ENCODE measurements at regions not wholly inside any gene's neighbourhood (a gene's known extent, or its start where the extent isn't known, plus 50 kb on each side); places are given as distances from the start of the nearest gene placed in this dataset.

DNA sequence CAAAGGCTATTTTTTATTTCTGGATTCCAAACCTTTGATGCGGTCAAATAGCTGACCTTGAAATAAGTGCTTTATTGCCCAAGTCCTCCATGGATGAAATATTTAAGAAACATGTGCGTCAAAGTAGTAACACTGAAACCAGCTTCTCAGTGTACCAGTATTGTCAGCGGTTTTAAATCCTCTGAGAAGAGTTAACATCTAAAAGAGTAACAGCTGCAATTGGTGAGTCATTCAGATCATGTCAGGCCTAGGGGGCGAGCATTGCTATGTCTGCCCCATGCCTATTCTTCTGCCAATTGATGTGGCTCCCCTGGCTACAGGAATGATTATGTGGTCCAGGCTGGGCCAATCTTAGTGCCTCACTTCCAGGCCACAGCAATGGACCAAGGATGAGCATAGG lies 263.3 kb upstream of the SORL1-AS1 start:
- no peaks in the 10 kb centered on the region for H3K79me2 ChIP-seq (replicated peaks; ENCODE audit: insufficient read depth, low read length)
- no peak overlapping the region for H2AFZ ChIP-seq (ENCODE audit: low read depth, low read length)
- H3K4me2 ChIP-seq (ENCODE audit: low read length) = no peak overlapping the region
- no peak overlapping the region for H3K4me3 ChIP-seq (ENCODE audit: low read length)
- no peaks in the 10 kb centered on the region for H4K20me1 ChIP-seq (ENCODE audit: insufficient read depth)
- H3K9me2 ChIP-seq (ENCODE audit: insufficient read depth, low read length) = no peaks in the 10 kb centered on the region
- no peak for TF ChIP-seq MXI1 (conservative IDR thresholded peaks at IDR 0.05; ENCODE audit: poor library complexity, severe bottlenecking)
- TF ChIP-seq POLR2AphosphoS5 (IDR thresholded peaks at IDR 0.05) = no peak
- TF ChIP-seq SMC3 (conservative IDR thresholded peaks at IDR 0.05; ENCODE audit: poor library complexity) = no peak
- TF ChIP-seq EZH2 (IDR thresholded peaks at IDR 0.05; ENCODE audit: borderline replicate concordance, insufficient read depth, low read length, poor library complexity, severe bottlenecking) = no peak
- TF ChIP-seq, protein P1, sequence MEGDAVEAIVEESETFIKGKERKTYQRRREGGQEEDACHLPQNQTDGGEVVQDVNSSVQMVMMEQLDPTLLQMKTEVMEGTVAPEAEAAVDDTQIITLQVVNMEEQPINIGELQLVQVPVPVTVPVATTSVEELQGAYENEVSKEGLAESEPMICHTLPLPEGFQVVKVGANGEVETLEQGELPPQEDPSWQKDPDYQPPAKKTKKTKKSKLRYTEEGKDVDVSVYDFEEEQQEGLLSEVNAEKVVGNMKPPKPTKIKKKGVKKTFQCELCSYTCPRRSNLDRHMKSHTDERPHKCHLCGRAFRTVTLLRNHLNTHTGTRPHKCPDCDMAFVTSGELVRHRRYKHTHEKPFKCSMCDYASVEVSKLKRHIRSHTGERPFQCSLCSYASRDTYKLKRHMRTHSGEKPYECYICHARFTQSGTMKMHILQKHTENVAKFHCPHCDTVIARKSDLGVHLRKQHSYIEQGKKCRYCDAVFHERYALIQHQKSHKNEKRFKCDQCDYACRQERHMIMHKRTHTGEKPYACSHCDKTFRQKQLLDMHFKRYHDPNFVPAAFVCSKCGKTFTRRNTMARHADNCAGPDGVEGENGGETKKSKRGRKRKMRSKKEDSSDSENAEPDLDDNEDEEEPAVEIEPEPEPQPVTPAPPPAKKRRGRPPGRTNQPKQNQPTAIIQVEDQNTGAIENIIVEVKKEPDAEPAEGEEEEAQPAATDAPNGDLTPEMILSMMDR (IDR thresholded peaks at IDR 0.05; ENCODE audit: poor library complexity, severe bottlenecking) = no peak
- TF ChIP-seq RAD21 (conservative IDR thresholded peaks at IDR 0.05) = no peak
- TF ChIP-seq REST (IDR thresholded peaks at IDR 0.05; ENCODE audit: borderline replicate concordance) = no peak
- TF ChIP-seq EP300 (conservative IDR thresholded peaks at IDR 0.05; ENCODE audit: poor library complexity, severe bottlenecking) = no peak
- no peak for TF ChIP-seq TAF1 (IDR thresholded peaks at IDR 0.05; ENCODE audit: low read depth)
- H3K36me3 ChIP-seq (ENCODE audit: insufficient read depth, low read length) = no peaks in the 10 kb centered on the region
- H3K27me3 ChIP-seq (ENCODE audit: insufficient read depth, low read depth, low read length) = no peaks in the 10 kb centered on the region
- no peaks in the 10 kb centered on the region for H3K9me3 ChIP-seq (ENCODE audit: low read length)
- peaks cover 2% of the 10 kb centered on the region for H3F3A ChIP-seq (ENCODE audit: insufficient read depth, low read length, poor library complexity, severe bottlenecking)
- H3K27ac ChIP-seq (ENCODE audit: low read length) = no peak overlapping the region
- H3K9ac ChIP-seq (ENCODE audit: low read length) = no peak overlapping the region

DNA sequence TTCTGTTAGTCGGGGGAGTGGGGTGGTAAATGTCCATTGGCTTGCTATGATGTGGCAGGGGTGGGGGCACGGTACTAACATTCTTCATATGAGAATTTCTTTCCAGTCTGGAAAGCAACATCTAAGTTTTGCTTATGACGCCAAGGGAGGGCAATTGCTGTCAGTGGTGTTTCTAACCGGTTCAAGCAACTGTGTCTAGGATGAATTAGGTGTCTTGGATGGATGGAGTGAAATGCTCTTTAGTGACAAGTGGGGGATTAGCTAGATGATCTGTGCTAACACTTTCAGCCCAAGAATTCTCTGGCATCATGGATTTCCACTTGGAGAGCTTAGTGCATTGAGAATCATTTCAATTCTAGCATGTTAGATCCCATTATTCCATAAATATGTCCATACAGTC lies 262.6 kb upstream of the SORL1-AS1 start:
- Histone ChIP-seq H3F3A (ENCODE audit: insufficient read depth, low read length, poor library complexity, severe bottlenecking) (no peaks in the 10 kb centered on the region), H4K20me1 (ENCODE audit: insufficient read depth) (no peaks in the 10 kb centered on the region), H3K27me3 (ENCODE audit: insufficient read depth, low read depth, low read length) (no peaks in the 10 kb centered on the region), H2AFZ (ENCODE audit: low read depth, low read length) (no peak overlapping the region), H3K79me2 (replicated peaks; ENCODE audit: insufficient read depth, low read length) (no peaks in the 10 kb centered on the region), H3K9ac (ENCODE audit: low read length) (no peak overlapping the region), H3K4me3 (ENCODE audit: low read length) (no peak overlapping the region), H3K4me2 (ENCODE audit: low read length) (no peak overlapping the region), H3K36me3 (ENCODE audit: insufficient read depth, low read length) (no peaks in the 10 kb centered on the region), H3K27ac (ENCODE audit: low read length) (no peak overlapping the region), H3K9me3 (ENCODE audit: low read length) (no peaks in the 10 kb centered on the region), H3K9me2 (ENCODE audit: insufficient read depth, low read length) (no peaks in the 10 kb centered on the region)
- TF ChIP-seq EP300 (conservative IDR thresholded peaks at IDR 0.05; ENCODE audit: poor library complexity, severe bottlenecking) (no peak), RAD21 (conservative IDR thresholded peaks at IDR 0.05) (no peak), POLR2AphosphoS5 (IDR thresholded peaks at IDR 0.05) (no peak), EZH2 (IDR thresholded peaks at IDR 0.05; ENCODE audit: borderline replicate concordance, insufficient read depth, low read length, poor library complexity, severe bottlenecking) (no peak), TAF1 (IDR thresholded peaks at IDR 0.05; ENCODE audit: low read depth) (no peak), MXI1 (conservative IDR thresholded peaks at IDR 0.05; ENCODE audit: poor library complexity, severe bottlenecking) (no peak), REST (IDR thresholded peaks at IDR 0.05; ENCODE audit: borderline replicate concordance) (no peak), SMC3 (conservative IDR thresholded peaks at IDR 0.05; ENCODE audit: poor library complexity) (no peak)
- TF ChIP-seq, protein P1 (IDR thresholded peaks at IDR 0.05; ENCODE audit: poor library complexity, severe bottlenecking) = no peak

Measured in neural cell (in vitro differentiated cells).